Right lobe of liver (tissue), 4 donors: ENCODE measurements at regions not wholly inside any gene's neighbourhood (a gene's known extent, or its start where the extent isn't known, plus 50 kb on each side); places are given as distances from the start of the nearest gene placed in this dataset.

Source experiments
- POLR2A ChIP-seq: fragments of 450-650 bp; IDR thresholded peaks from one replicate; pipeline ENCODE4 v1.6.1; 2017; ENCODE audit warnings: antibody characterized with exemption, mild to moderate bottlenecking
- TF ChIP-seq, protein P1 (sequence below), 4 donors: fragments of 200-600 bp in 3 of 4; fragments of 450-650 bp in 1 of 4; IDR thresholded peaks; one replicate each; pipeline versions ENCODE4 v1.5.1 to v1.8.0; 2016 to 2022; ENCODE audit warnings: antibody characterized with exemption in 4 of 4, mild to moderate bottlenecking in 2 of 4
- donor health status: DM: no; HTN: no; CAD: no.
- donor health status: DM: no; HTN: no; CAD: no.
- donor health status: DM: no; HTN: yes; CAD: no.

DNA sequence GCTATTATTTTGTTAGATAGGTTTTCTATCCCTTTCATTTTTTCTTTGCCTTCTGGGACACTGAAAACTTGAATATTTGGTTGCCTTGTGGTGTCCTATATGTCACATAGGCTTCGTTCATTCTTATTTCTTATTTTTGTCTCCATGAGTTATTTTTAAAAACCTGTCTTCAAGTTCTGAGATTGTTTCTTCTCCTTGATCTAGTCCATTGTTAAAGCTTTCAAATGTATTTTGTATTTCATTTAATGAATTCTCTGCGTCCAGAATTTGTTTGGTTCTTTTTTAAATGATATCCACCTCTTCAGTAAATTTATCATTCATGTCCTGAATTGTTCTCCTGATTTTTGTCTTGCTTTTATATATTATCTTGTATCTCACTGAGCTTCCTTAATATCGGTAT is 243.2 kb upstream of the BMP2 start:
- TF ChIP-seq, protein P1, sequence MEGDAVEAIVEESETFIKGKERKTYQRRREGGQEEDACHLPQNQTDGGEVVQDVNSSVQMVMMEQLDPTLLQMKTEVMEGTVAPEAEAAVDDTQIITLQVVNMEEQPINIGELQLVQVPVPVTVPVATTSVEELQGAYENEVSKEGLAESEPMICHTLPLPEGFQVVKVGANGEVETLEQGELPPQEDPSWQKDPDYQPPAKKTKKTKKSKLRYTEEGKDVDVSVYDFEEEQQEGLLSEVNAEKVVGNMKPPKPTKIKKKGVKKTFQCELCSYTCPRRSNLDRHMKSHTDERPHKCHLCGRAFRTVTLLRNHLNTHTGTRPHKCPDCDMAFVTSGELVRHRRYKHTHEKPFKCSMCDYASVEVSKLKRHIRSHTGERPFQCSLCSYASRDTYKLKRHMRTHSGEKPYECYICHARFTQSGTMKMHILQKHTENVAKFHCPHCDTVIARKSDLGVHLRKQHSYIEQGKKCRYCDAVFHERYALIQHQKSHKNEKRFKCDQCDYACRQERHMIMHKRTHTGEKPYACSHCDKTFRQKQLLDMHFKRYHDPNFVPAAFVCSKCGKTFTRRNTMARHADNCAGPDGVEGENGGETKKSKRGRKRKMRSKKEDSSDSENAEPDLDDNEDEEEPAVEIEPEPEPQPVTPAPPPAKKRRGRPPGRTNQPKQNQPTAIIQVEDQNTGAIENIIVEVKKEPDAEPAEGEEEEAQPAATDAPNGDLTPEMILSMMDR (IDR thresholded peaks at IDR 0.05), result no peak
- no peak for TF ChIP-seq POLR2A
